ENCODE measurements at regions not wholly inside any gene's neighbourhood (a gene's known extent, or its start where the extent isn't known, plus 50 kb on each side); places are given as distances from the start of the nearest gene placed in this dataset.

- ATAC-seq (no peak), DNase-seq (no peak)
- intact Hi-C loops (cut with micrococcal nuclease) = no loop called here
Observed at GRCh38 chr3:76950590-76950989, 89.3 kb upstream of the ROBO2 start.

GRCh38 chr3:76954412-76954811 lies 85.5 kb upstream of the ROBO2 start:
- DNase-seq = no peak
- ATAC-seq = no peak
- intact Hi-C loops (cut with micrococcal nuclease) = no loop called here

- intact Hi-C loops (cut with micrococcal nuclease) = no loop called here
- DNase-seq (no peak), ATAC-seq (no peak)
Observed at GRCh38 chr3:76958274-76958673, 81.6 kb upstream of the ROBO2 start.

GRCh38 chr3:76958861-76959260 lies 81.0 kb upstream of the ROBO2 start:
- ATAC-seq = no peak
- intact Hi-C loops (cut with micrococcal nuclease) = no loop called here
- no peak for DNase-seq

- no peak for ATAC-seq
- DNase-seq = no peak
- intact Hi-C loops (cut with micrococcal nuclease) = no loop called here
Observed at GRCh38 chr3:76961284-76961683, 78.6 kb upstream of the ROBO2 start.

- intact Hi-C loops (cut with micrococcal nuclease) = no loop called here
- ATAC-seq (no peak), DNase-seq (no peak)
Observed at GRCh38 chr3:76965122-76965725, 74.7 kb upstream of the ROBO2 start.

- ATAC-seq = no peak
- DNase-seq = no peak
- intact Hi-C loops (cut with micrococcal nuclease) = no loop called here
Observed at GRCh38 chr3:76969471-76969870, 70.4 kb upstream of the ROBO2 start.

GRCh38 chr3:76969996-76970615 lies 69.8 kb upstream of the ROBO2 start:
- intact Hi-C loops (cut with micrococcal nuclease) = no loop called here
- ATAC-seq = no peak

GRCh38 chr3:76972624-76973296 lies 67.1 kb upstream of the ROBO2 start:
- ATAC-seq (no peak), DNase-seq (no peak)
- intact Hi-C loops (cut with micrococcal nuclease) = no loop called here

More at GRCh38 chr3:76969996-76970615, 69.8 kb upstream of the ROBO2 start:
- DNase-seq = no peak

- DNase-seq = no peak
- ATAC-seq = no peak
- intact Hi-C loops (cut with micrococcal nuclease) = no loop called here
Observed at GRCh38 chr3:76976996-76977395, 62.9 kb upstream of the ROBO2 start.

- ATAC-seq (no peak), DNase-seq (no peak)
- intact Hi-C loops (cut with micrococcal nuclease) = no loop called here
Observed at GRCh38 chr3:76985645-76986044, 54.3 kb upstream of the ROBO2 start.

- intact Hi-C loops (cut with micrococcal nuclease) = no loop called here
- DNase-seq = no peak
- no peak for ATAC-seq
Observed at GRCh38 chr3:76986876-76987474, 52.9 kb upstream of the ROBO2 start.
